Activated T-cell treated with anti-CD3 and anti-CD28 coated beads for 4 hours (primary cell): ENCODE measurements at regions not wholly inside any gene's neighbourhood (a gene's known extent, or its start where the extent isn't known, plus 50 kb on each side); places are given as distances from the start of the nearest gene placed in this dataset.

Source experiments
- DNase-seq: peaks from one replicate; pipeline ENCODE4 v3.0.0-alpha.2; 2020

GRCh38 chr2:62364791-62365528, 141.0 kb downstream of the TMEM17 start:
- DNase-seq, result no peak

DNA sequence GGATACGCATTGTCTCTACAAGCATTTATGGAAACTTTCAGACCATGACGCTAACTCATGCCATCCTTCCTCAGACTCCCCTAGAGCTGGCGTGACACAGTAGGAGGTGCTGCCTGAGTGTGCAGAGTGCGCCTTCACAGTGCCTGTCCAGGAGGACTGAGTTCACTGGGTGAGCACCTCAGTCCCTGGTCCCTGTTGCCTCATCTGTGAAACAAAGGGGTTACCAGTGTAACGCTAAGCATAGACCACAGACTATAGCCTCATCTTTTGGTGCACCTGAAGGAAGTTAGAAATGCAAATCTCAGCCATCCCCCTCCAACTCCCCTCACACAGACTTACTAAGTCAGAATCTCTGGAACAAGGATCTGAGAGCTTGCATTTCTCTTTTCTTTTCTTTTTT, 142.8 kb downstream of the TMEM17 start:
- no peak for DNase-seq

GRCh38 chr2:62362561-62362960, 143.4 kb downstream of the TMEM17 start:
- DNase-seq, result no peak

- DNase-seq, result no peak
These were observed 144.0 kb downstream of the TMEM17 start for GRCh38 chr2:62361964-62362363.

DNA sequence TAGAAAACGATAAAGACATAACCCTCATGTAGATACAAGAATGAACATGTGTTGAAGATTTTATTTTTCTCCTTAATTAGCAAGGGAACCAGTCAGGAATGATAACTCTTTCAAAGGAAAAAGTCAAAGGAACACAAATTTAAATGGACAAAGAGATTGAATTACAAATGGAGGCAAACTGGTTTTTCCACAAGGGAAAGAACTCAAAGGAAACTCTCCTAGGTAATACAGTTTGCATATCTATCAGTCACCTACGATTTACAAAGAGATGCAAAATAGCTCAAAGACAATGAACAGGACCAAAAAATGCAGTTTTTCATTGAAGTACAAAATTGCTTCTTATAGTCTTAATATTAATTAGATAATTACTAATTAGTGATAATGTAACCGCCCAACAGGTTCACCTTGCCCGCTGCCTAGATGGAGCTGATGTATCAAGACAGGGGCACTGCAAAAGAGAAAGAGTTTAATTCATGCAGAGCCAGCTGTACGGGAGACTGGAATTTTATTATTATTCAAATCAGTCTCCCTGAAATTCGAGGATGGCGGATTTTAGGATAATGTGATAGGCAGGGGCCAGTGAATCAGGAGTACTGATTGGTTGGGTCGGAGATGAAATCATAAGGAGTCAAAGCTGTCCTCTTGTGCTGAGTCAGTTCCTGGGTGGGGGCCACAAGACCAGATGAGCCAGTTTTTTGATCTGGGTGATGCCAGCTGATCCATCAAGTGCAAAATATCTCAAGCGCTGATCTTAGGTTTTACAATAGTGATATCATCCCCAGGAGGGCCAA, 151.0 kb downstream of the TMEM17 start:
- DNase-seq, result no peak

GRCh38 chr2:62352031-62352430, 154.0 kb downstream of the TMEM17 start:
- no peak for DNase-seq

DNA sequence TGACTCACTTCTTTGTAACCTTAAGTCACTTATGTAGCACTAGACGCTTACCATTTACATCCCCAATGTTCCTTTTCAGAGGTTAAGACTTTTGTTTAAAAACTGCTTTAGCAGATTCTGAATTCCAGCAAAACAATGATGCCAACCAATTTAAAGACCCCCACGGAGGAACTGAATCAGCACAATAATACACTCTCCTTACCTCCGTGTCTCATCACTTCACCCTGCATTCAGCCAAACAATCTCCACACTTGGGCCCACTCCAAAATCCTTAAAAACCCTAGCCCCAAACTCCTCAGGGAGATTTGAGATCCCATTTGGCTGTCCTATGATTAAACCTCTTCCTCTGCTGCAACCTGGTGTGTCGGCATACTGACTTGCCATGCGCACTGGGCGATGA, 153.9 kb downstream of the B3GNT2 start:
- DNase-seq, result no peak

GRCh38 chr2:62348700-62349099, 152.8 kb downstream of the B3GNT2 start:
- DNase-seq, result no peak

DNA sequence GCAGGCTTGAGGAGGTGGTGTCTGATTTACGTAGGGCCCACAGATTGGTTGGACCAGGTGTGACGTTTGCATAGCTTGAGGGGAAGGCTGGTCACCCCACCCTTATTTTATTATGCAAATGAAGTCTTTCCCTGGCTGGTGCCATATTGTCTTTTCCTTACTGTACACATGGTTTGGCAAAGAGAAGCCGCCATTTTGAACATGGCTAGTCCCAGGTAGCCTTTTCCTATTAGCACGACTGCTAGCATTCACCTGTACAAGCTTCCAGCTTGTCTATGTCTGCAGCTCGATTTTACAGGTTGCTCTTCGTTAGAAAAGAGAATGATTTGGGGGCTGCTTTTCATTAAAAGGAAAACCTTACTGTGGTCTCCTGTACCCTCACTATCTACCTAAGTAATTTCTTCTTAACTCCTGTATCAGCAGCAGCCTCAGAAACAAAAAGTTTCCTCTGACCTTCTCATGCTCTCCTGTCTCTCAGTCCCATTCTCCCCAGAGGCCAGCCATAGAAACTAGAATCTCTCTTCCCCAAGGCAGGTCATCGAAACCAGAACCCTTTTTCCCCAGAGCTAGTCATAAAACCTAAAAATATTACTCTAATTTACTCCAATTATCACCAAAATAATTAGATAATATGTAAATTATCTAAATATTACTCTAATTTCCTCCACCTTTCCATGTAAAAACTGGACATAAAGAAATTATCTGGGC, 151.8 kb downstream of the B3GNT2 start:
- DNase-seq, result no peak

GRCh38 chr2:62344472-62344871, 148.6 kb downstream of the B3GNT2 start:
- no peak for DNase-seq

DNA sequence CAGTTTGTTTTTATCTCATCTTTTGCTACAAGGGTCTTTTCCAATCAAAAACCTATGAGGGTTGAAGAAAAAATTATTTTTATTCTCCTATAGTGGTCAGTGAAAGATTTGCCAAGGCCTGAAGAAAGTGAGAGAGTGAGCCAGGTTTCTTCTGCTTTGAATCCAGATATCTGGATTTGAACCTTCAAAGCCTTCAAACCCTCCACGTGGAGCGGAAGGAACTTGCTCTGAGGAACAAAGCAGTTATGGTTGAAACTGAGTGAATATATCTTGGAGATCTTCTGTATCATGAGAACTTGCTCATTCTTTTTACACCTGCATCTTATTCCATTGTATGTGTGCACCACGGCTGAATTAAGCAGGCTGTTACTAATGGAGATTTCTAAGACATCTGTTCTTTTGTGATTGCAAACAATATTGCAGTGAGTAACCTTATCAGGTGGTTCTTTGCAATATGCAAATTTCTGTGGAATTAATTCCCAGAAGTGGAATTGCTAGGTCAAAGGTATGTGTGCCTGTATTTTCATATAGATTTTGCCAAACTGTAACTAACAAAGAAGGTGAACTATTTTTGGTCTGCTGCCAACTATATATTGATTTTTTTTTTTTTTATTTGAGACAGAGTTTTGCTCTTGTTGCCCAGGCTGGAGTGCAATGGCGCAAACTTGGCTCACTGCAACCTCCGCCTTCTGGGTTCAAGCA, 147.9 kb downstream of the B3GNT2 start:
- no peak for DNase-seq

- no peak for DNase-seq
These were observed 147.3 kb downstream of the B3GNT2 start for GRCh38 chr2:62343206-62343605.

DNA sequence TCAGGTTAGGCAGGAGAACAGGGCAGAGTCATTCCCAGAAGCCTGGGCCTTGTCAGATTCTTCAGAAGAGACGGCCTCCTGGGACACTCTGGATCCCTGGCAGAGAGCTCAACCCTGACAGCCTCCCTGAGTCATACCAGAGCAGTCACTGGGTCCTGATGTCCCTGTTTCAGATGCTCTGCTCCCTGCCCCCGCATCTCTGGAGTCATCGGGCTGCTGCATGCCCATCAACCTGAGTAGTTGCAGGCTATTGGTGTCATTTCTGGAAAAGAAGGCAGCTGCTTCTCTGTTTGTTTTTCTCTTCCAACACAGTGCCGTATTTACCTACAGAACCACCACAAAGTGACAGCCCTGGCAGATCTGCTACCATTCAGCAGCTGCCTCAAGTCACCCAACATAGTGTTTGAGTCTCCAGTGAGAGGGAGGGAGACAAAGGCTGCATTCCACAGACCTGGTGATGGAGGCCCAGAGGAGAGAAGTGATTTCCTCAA, 145.1 kb downstream of the B3GNT2 start:
- DNase-seq, result no peak

- no peak for DNase-seq
These were observed 143.9 kb downstream of the B3GNT2 start for GRCh38 chr2:62339837-62340236.

GRCh38 chr2:62339413-62339812, 143.5 kb downstream of the B3GNT2 start:
- DNase-seq, result no peak

- no peak for DNase-seq
These were observed 142.2 kb downstream of the B3GNT2 start for GRCh38 chr2:62338111-62338510.

GRCh38 chr2:62337403-62337802, 141.5 kb downstream of the B3GNT2 start:
- DNase-seq, result no peak

- DNase-seq, result no peak
These were observed 139.7 kb downstream of the B3GNT2 start for GRCh38 chr2:62335612-62336011.

GRCh38 chr2:62334440-62335058, 138.6 kb downstream of the B3GNT2 start:
- DNase-seq, result no peak

DNA sequence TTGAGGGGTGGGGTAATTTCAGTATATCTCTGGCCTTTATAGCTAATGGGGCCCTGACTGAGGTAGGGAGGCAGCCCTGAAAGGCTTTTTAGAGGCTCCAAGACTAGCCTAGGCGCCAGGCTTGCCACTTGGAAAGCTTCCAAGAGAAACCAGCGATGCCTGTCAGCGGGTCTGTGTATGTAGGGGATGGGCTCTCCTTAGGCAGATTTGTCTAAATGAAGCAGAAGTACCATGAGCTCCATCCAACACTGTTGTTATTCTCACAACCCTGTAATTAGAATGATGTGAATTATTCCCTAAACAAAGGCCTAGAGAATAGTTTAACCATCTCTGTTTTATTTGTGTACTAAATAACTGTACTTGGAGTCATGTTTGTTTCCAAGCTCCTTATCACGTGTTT, 138.1 kb downstream of the B3GNT2 start:
- no peak for DNase-seq

DNA sequence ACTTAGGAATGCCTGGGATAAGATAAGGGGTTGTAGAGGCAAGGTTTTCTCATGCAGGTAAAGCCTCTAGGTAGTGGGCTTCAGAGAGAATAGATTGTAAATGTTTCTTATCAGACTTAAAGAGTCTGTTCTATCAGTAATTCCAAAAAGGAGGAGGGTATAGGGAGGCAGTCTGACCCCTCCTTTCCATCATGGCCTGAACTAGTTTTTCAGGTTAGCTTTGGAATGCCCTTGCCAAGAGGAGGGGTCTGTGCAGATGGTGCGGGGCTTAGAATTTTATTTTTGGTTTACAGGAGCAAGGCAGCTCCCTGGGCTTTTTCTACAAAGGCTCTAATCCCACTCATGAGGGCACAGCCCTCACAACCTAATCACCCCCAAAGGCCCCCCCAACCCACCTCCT, 135.0 kb downstream of the B3GNT2 start:
- no peak for DNase-seq

- no peak for DNase-seq
These were observed 133.9 kb downstream of the B3GNT2 start for GRCh38 chr2:62329797-62330196.

- DNase-seq, result no peak
These were observed 130.8 kb downstream of the B3GNT2 start for GRCh38 chr2:62326735-62327134.
